IMR-90 (cell line): ENCODE measurements at regions not wholly inside any gene's neighbourhood (a gene's known extent, or its start where the extent isn't known, plus 50 kb on each side); places are given as distances from the start of the nearest gene placed in this dataset.

ENCODE experiments used
- ATAC-seq: fragments of 200-7000 bp; cut with Tn5 transposase; 2 replicates; pipeline ENCODE4 v1.9.1; 2020; ENCODE audit warnings: low read depth, mild to moderate bottlenecking, moderate library complexity
- BruUV-seq: library from RNA; stranded (reverse); fragments of 400-500 nt; replicated peaks from 2 replicates; lab custom pipeline; 2021; lab: Mats Ljungman, UMichigan
- CTCF ChIA-PET: fragments of 300-600 bp; formaldehyde crosslinking; extraction: SDS; loops from one replicate; lab custom pipeline; 2021; ENCODE audit warnings: antibody characterized with exemption; lab: Yijun Ruan, JAX
- POLR2A ChIA-PET: fragments of 300-600 bp; sonication (Branson Sonifier 250); formaldehyde crosslinking; loops from one replicate; lab custom pipeline; 2022; ENCODE audit warnings: antibody characterized with exemption; ENCODE audit not compliant: unreplicated experiment; lab: Charles Lee
- DNase-seq: peaks from one replicate; pipeline ENCODE4 v3.0.0; 2013
- H2AFZ ChIP-seq: replicated peaks from 2 replicates; pipeline ENCODE3; 2013; ENCODE audit warnings: low read length, mild to moderate bottlenecking; ENCODE audit not compliant: poor library complexity
- H2AK5ac ChIP-seq: 2 replicates; pipeline ENCODE4 v1.6.1; 2013; ENCODE audit warnings: low read depth, low read length, inconsistent platforms
- H2AK9ac ChIP-seq: replicated peaks from 2 replicates; pipeline ENCODE3; 2013; ENCODE audit warnings: mild to moderate bottlenecking, low read depth, low read length, moderate library complexity; ENCODE audit not compliant: poor library complexity
- H2BK120ac ChIP-seq: 2 replicates; pipeline ENCODE4 v1.6.1; 2013; ENCODE audit warnings: low read depth, low read length, inconsistent platforms
- H2BK15ac ChIP-seq: 3 replicates; pipeline ENCODE4 v1.6.1; 2013; ENCODE audit warnings: low read depth, low read length, inconsistent platforms
- H2BK20ac ChIP-seq: 2 replicates; pipeline ENCODE4 v1.6.1; 2013; ENCODE audit warnings: low read depth, mild to moderate bottlenecking, inconsistent platforms, low read length, moderate library complexity
- H2BK5ac ChIP-seq: 2 replicates; pipeline ENCODE4 v1.6.1; 2013; ENCODE audit warnings: mild to moderate bottlenecking, low read depth, low read length, inconsistent platforms; ENCODE audit not compliant: poor library complexity, severe bottlenecking
- H3K14ac ChIP-seq: replicated peaks from 2 replicates; pipeline ENCODE4 v1.6.1; 2013; ENCODE audit warnings: low read depth, low read length, inconsistent platforms
- H3K18ac ChIP-seq: 2 replicates; pipeline ENCODE4 v1.6.1; 2013; ENCODE audit warnings: low read depth, low read length, control low read depth
- H3K23ac ChIP-seq: 2 replicates; pipeline ENCODE4 v1.6.1; 2013; ENCODE audit warnings: low read depth, low read length, inconsistent platforms
- H3K27ac ChIP-seq: 2 replicates; pipeline ENCODE4 v1.5.1; 2013; ENCODE audit warnings: mild to moderate bottlenecking, control low read depth, low read length; ENCODE audit not compliant: insufficient read depth
- H3K27me3 ChIP-seq: 2 replicates; pipeline ENCODE4 v1.6.1; 2013; ENCODE audit warnings: low read length; ENCODE audit not compliant: control insufficient read depth, insufficient read depth
- H3K36me3 ChIP-seq: 2 replicates; pipeline ENCODE4 v1.6.1; 2013; ENCODE audit warnings: low read length, mixed read lengths; ENCODE audit not compliant: control insufficient read depth, insufficient read depth
- H3K4ac ChIP-seq: 2 replicates; pipeline ENCODE4 v1.6.1; 2013; ENCODE audit warnings: low read depth, low read length, inconsistent platforms
- H3K4me1 ChIP-seq: 2 replicates; pipeline ENCODE4 v1.6.1; 2013; ENCODE audit warnings: low read length, mixed read lengths; ENCODE audit not compliant: control insufficient read depth, insufficient read depth
- H3K4me2 ChIP-seq: 2 replicates; pipeline ENCODE4 v1.6.1; 2013; ENCODE audit warnings: low read depth, mild to moderate bottlenecking, control low read depth, low read length, moderate library complexity
- H3K4me3 ChIP-seq: 2 replicates; pipeline ENCODE4 v1.5.1; 2013; ENCODE audit warnings: low read depth, mild to moderate bottlenecking, control low read depth, low read length, moderate library complexity; ENCODE audit not compliant: insufficient read depth
- H3K56ac ChIP-seq: 2 replicates; pipeline ENCODE4 v1.6.1; 2013; ENCODE audit warnings: low read length, inconsistent platforms; ENCODE audit not compliant: insufficient read depth; ENCODE audit errors: extremely low read depth
- H3K79me1 ChIP-seq, 2 experiments: 2 replicates each; pipeline ENCODE4 v1.6.1; 2013; ENCODE audit warnings: low read length in 2 of 2, inconsistent platforms in 1 of 2, low read depth in 1 of 2
- H3K9ac ChIP-seq: 2 replicates; pipeline ENCODE4 v1.6.1; 2013; ENCODE audit warnings: low read depth, low read length, control low read depth
- H3K9me1 ChIP-seq: 2 replicates; pipeline ENCODE4 v1.6.1; 2013; ENCODE audit warnings: low read length, inconsistent platforms; ENCODE audit not compliant: insufficient read depth
- H3K9me3 ChIP-seq: 2 replicates; pipeline ENCODE4 v1.6.1; 2013; ENCODE audit warnings: low read length; ENCODE audit not compliant: control insufficient read depth, insufficient read depth
- H4K20me1 ChIP-seq: 2 replicates; pipeline ENCODE4 v1.6.1; 2013; ENCODE audit warnings: low read length, inconsistent platforms; ENCODE audit not compliant: insufficient read depth
- H4K5ac ChIP-seq: 2 replicates; pipeline ENCODE4 v1.6.1; 2013; ENCODE audit warnings: mild to moderate bottlenecking, low read depth, low read length, control low read depth
- H4K8ac ChIP-seq, 2 experiments: 2 replicates each; pipeline ENCODE4 v1.6.1; 2013; ENCODE audit warnings: low read depth in 2 of 2, low read length in 2 of 2, control low read depth in 1 of 2, inconsistent platforms in 1 of 2
- H4K91ac ChIP-seq: 2 replicates; pipeline ENCODE4 v1.6.1; 2013; ENCODE audit warnings: low read depth, low read length, inconsistent platforms; ENCODE audit not compliant: insufficient read depth
- BHLHE40 ChIP-seq: fragments of 150-350 bp; IDR thresholded peaks from 2 replicates; pipeline ENCODE4 v1.6.1; 2016; ENCODE audit warnings: mild to moderate bottlenecking, low read depth, low read length
- CEBPB ChIP-seq: IDR thresholded peaks from 2 replicates; pipeline ENCODE4 v1.6.1; 2012; ENCODE audit warnings: low read depth, low read length, improper control_type of control experiment
- CHD1 ChIP-seq: IDR thresholded peaks from 2 replicates; pipeline ENCODE4 v1.6.1; 2012; ENCODE audit warnings: low read depth, low read length, improper control_type of control experiment
- CTCF ChIP-seq: conservative IDR thresholded peaks from 2 replicates; pipeline ENCODE4 v1.5.1; 2012; ENCODE audit warnings: mild to moderate bottlenecking, low read depth, low read length, improper control_type of control experiment
- ELK1 ChIP-seq: fragments of 150-350 bp; IDR thresholded peaks from 2 replicates; pipeline ENCODE4 v1.6.1; 2016; ENCODE audit warnings: low read depth, mild to moderate bottlenecking, low read length, moderate library complexity, borderline replicate concordance
- FOS ChIP-seq: fragments of 150-350 bp; IDR thresholded peaks from 2 replicates; pipeline ENCODE4 v1.6.1; 2016; ENCODE audit warnings: low read depth, low read length
- MAFK ChIP-seq: IDR thresholded peaks from 2 replicates; pipeline ENCODE4 v1.6.1; 2012; ENCODE audit warnings: low read depth, low read length, improper control_type of control experiment
- MAZ ChIP-seq: IDR thresholded peaks from 2 replicates; pipeline ENCODE4 v1.6.1; 2012; ENCODE audit warnings: low read depth, mild to moderate bottlenecking, low read length, improper control_type of control experiment, moderate library complexity, borderline replicate concordance
- MXI1 ChIP-seq: IDR thresholded peaks from 2 replicates; pipeline ENCODE4 v1.6.1; 2012; ENCODE audit warnings: low read depth, mild to moderate bottlenecking, low read length, moderate library complexity, borderline replicate concordance
- NFE2L2 ChIP-seq: fragments of 150-350 bp; IDR thresholded peaks from 2 replicates; pipeline ENCODE4 v1.6.1; 2016; ENCODE audit warnings: low read depth, mild to moderate bottlenecking, low read length
- POLR2A ChIP-seq: IDR thresholded peaks from 2 replicates; pipeline ENCODE4 v1.6.1; 2012; ENCODE audit warnings: mild to moderate bottlenecking, low read depth, low read length
- RAD21 ChIP-seq: IDR thresholded peaks from 2 replicates; pipeline ENCODE4 v1.6.1; 2012; ENCODE audit warnings: low read length, improper control_type of control experiment
- RCOR1 ChIP-seq: IDR thresholded peaks from 2 replicates; pipeline ENCODE4 v1.6.1; 2012; ENCODE audit warnings: mild to moderate bottlenecking, low read length, improper control_type of control experiment; ENCODE audit not compliant: insufficient replicate concordance
- RFX5 ChIP-seq: IDR thresholded peaks from 2 replicates; pipeline ENCODE4 v1.8.0; 2012; ENCODE audit warnings: low read depth, mild to moderate bottlenecking, low read length, moderate library complexity
- SMC3 ChIP-seq: fragments of 150-350 bp; IDR thresholded peaks from 2 replicates; pipeline ENCODE4 v1.6.1; 2016; ENCODE audit warnings: low read depth, mild to moderate bottlenecking, antibody characterized with exemption, low read length, moderate library complexity
- WGBS, 2 experiments: methylation state at CpG; one replicate each; pipeline versions ENCODE4 v1.1.5 to v1.1.7; 2013; ENCODE audit warnings: missing lambda C conversion rate in 2 of 2; ENCODE audit not compliant: insufficient read length in 1 of 2; ENCODE audit errors: extremely low coverage in 2 of 2; 5-methylcytosine and 5-hydroxymethylcytosine counted together
- dilution Hi-C: fragments of 300-500 bp; cut with HindIII; formaldehyde crosslinking; loops from one replicate; pipeline ENCODE4 v1.14.3; 2018; ENCODE audit warnings: low sequenced_read_pairs; ENCODE audit not compliant: unreplicated experiment
- in situ Hi-C: fragments of 300-500 bp; cut with MboI; formaldehyde crosslinking; loops from 3 replicates; pipeline ENCODE4 v1.14.3; 2019; ENCODE audit warnings: low sequenced_read_pairs, inconsistent platforms, mixed read lengths
- intact Hi-C: fragments of 100-400 bp; cut with micrococcal nuclease; formaldehyde crosslinking; loops from 2 replicates; pipeline ENCODE4 v1.10.0; 2022
- TF ChIP-seq, protein P1 (sequence below): fragments of 150-350 bp; IDR thresholded peaks from 2 replicates; pipeline ENCODE4 v1.6.1; 2017; ENCODE audit warnings: mild to moderate bottlenecking, antibody characterized with exemption, low read length, low read depth

GRCh38 chr6:142648526-142648925, 296.4 kb downstream of the HIVEP2 start:
- no CpG with 5 or more reads among the region's 1 CpG for WGBS, 2 experiments
- Histone ChIP-seq H3K4ac (no peak overlapping the region), H4K20me1 (no peaks in the 10 kb centered on the region), H3K9me3 (no peaks in the 10 kb centered on the region), H3K56ac (no peak overlapping the region), H3K4me1 (no peaks in the 10 kb centered on the region), H2AFZ (no peak overlapping the region), H3K27ac (no peak overlapping the region), H3K4me2 (no peak overlapping the region), H2BK20ac (no peak overlapping the region), H3K9me1 (no peaks in the 10 kb centered on the region), H2AK5ac (no peak overlapping the region), H4K8ac (no peak overlapping the region), H3K4me3 (no peak overlapping the region), H3K9ac (no peak overlapping the region), H3K14ac (no peak overlapping the region), H2BK15ac (no peak overlapping the region), H3K36me3 (no peaks in the 10 kb centered on the region), H4K91ac (no peak overlapping the region), H2BK120ac (no peak overlapping the region), H2BK5ac (no peak overlapping the region), H3K79me1 (no peaks in the 10 kb centered on the region), H3K23ac (no peak overlapping the region), H2AK9ac (no peak overlapping the region), H4K5ac (no peak overlapping the region), H3K27me3 (peaks cover 19% of the 10 kb centered on the region), H3K18ac (no peak overlapping the region)
- DNase-seq: no peak
- dilution Hi-C loops: no loop called here
- in situ Hi-C loops: no loop called here
- POLR2A ChIA-PET: no interaction called here
- TF ChIP-seq MAZ (no peak), SMC3 (no peak), ELK1 (no peak), FOS (no peak), RFX5 (no peak), RAD21 (no peak), CHD1 (no peak), RCOR1 (no peak), CTCF (no peak), NFE2L2 (no peak), MXI1 (no peak), POLR2A (no peak), MAFK (no peak), BHLHE40 (no peak), CEBPB (no peak)
- TF ChIP-seq, protein P1, sequence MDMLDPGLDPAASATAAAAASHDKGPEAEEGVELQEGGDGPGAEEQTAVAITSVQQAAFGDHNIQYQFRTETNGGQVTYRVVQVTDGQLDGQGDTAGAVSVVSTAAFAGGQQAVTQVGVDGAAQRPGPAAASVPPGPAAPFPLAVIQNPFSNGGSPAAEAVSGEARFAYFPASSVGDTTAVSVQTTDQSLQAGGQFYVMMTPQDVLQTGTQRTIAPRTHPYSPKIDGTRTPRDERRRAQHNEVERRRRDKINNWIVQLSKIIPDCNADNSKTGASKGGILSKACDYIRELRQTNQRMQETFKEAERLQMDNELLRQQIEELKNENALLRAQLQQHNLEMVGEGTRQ: no peak
- no TSS peak for BruUV-seq
- ATAC-seq: no peak
- intact Hi-C loops: no loop called here
- CTCF ChIA-PET: no interaction called here
